Nephron progenitor cell (in vitro differentiated cells): ENCODE measurements at regions not wholly inside any gene's neighbourhood (a gene's known extent, or its start where the extent isn't known, plus 50 kb on each side); places are given as distances from the start of the nearest gene placed in this dataset.

Source experiments
- DNase-seq: peaks from one replicate; pipeline ENCODE4 v3.0.0; 2021
- H3K27ac Mint-ChIP-seq: 2 replicates; pipeline ENCODE4 v1.8.0; 2021; ENCODE audit warnings: mild to moderate bottlenecking, moderate library complexity, mixed read lengths
- H3K27me3 Mint-ChIP-seq: 2 replicates; pipeline ENCODE4 v1.8.0; 2021; ENCODE audit warnings: mild to moderate bottlenecking, low read depth, mixed read lengths; ENCODE audit not compliant: poor library complexity
- H3K36me3 Mint-ChIP-seq: 2 replicates; pipeline ENCODE4 v1.8.0; 2021; ENCODE audit warnings: low read depth, mixed read lengths
- H3K4me1 Mint-ChIP-seq: 2 replicates; pipeline ENCODE4 v1.8.0; 2021; ENCODE audit warnings: mixed read lengths
- H3K4me3 Mint-ChIP-seq: 2 replicates; pipeline ENCODE4 v1.8.0; 2021; ENCODE audit warnings: mild to moderate bottlenecking, moderate library complexity, mixed read lengths
- H3K9me3 Mint-ChIP-seq: 2 replicates; pipeline ENCODE4 v1.8.0; 2021; ENCODE audit warnings: mild to moderate bottlenecking, moderate library complexity, mixed read lengths
- TF ChIP-seq, protein P1 (sequence below): fragments of 200-600 bp; sonication (generic); IDR thresholded peaks from 2 replicates; pipeline ENCODE4 v1.5.0; 2021; ENCODE audit warnings: antibody characterized with exemption

DNA sequence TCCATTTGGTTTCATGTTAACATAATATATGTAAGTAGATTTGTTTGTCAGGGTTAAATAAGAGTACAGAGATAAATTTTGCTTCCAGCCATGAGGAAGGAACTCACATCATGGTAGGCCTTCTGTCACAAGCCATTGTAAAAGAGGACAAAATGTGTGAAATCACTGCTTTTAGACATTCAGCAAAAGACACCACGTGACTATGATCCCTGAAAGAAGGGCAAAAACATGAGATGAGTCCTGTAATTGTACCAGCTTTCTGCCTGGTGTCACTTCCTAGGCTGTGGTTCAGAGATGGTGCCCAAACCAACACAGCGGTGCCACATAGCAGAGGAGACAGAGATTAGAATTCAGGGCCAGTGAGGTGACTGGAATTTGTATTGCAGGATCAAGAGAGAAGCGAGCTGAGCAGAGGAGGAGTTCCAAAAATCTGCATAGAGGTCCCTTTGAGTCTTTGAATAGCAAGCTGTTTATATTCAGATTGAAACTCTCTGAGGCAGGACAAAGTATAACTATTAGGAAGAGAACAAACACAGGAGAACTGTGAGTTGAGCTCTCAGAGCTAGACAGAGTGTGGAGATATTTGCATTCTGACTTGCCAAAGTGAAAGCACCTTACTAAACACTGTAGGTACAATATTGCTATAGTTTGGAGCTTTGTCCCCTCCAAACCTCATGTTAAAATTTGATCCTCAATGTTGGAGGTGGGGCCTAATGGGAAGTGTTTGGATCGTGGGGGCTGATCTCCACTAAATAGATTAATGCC is 52.6 kb upstream of the PDE7B start:
- DNase-seq = no peak
- Mint-ChIP-seq H3K9me3 (no peaks in the 10 kb centered on the region), H3K4me1 (peaks cover 5% of the 10 kb centered on the region), H3K27me3 (peaks cover 4% of the 10 kb centered on the region), H3K4me3 (no peak overlapping the region), H3K27ac (no peak overlapping the region), H3K36me3 (no peaks in the 10 kb centered on the region)
- TF ChIP-seq, protein P1, sequence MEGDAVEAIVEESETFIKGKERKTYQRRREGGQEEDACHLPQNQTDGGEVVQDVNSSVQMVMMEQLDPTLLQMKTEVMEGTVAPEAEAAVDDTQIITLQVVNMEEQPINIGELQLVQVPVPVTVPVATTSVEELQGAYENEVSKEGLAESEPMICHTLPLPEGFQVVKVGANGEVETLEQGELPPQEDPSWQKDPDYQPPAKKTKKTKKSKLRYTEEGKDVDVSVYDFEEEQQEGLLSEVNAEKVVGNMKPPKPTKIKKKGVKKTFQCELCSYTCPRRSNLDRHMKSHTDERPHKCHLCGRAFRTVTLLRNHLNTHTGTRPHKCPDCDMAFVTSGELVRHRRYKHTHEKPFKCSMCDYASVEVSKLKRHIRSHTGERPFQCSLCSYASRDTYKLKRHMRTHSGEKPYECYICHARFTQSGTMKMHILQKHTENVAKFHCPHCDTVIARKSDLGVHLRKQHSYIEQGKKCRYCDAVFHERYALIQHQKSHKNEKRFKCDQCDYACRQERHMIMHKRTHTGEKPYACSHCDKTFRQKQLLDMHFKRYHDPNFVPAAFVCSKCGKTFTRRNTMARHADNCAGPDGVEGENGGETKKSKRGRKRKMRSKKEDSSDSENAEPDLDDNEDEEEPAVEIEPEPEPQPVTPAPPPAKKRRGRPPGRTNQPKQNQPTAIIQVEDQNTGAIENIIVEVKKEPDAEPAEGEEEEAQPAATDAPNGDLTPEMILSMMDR = no peak
